Panc1 (cell line): ENCODE measurements at regions not wholly inside any gene's neighbourhood (a gene's known extent, or its start where the extent isn't known, plus 50 kb on each side); places are given as distances from the start of the nearest gene placed in this dataset.

Source experiments
- ATAC-seq: fragments of 200-7000 bp; cut with Tn5 transposase; 2 replicates; pipeline ENCODE4 v1.9.1; 2020; ENCODE audit warnings: mild to moderate bottlenecking, moderate library complexity
- BruUV-seq: library from RNA; stranded (reverse); fragments of 400-500 nt; replicated peaks from 2 replicates; lab custom pipeline; 2021; lab: Mats Ljungman, UMichigan
- CTCF ChIA-PET: fragments of 300-600 bp; sonication (Branson Sonifier 250); formaldehyde crosslinking; loops from one replicate; lab custom pipeline; 2022; ENCODE audit warnings: antibody characterized with exemption; lab: Charles Lee
- POLR2A ChIA-PET: fragments of 300-600 bp; sonication (Branson Sonifier 250); formaldehyde crosslinking; loops from one replicate; lab custom pipeline; 2022; ENCODE audit warnings: antibody characterized with exemption; lab: Charles Lee
- DNase-seq: peaks from one replicate; pipeline ENCODE4 v3.0.0-alpha.2; 2010; ENCODE audit warnings: low read depth, low spot score
- H3K27ac ChIP-seq: 2 replicates; pipeline ENCODE4 v1.5.1; 2011; ENCODE audit warnings: mild to moderate bottlenecking, low read length, inconsistent platforms
- H3K27me3 ChIP-seq: fragments of 200-500 bp; sonication (Bioruptor generic); 2 replicates; pipeline ENCODE4 v1.6.0; 2014; ENCODE audit warnings: low read length, inconsistent platforms; ENCODE audit not compliant: control insufficient read depth, insufficient read depth
- H3K36me3 ChIP-seq: fragments of 200-500 bp; sonication (Bioruptor generic); 2 replicates; pipeline ENCODE4 v1.5.1; 2014; ENCODE audit warnings: inconsistent platforms, mild to moderate bottlenecking, low read length, moderate library complexity; ENCODE audit not compliant: control insufficient read depth, insufficient read depth
- H3K4me1 ChIP-seq: 2 replicates; pipeline ENCODE4 v1.5.1; 2011; ENCODE audit warnings: inconsistent platforms, mild to moderate bottlenecking, low read length, moderate library complexity; ENCODE audit not compliant: control insufficient read depth, insufficient read depth
- H3K4me3 ChIP-seq, 2 experiments: 2 replicates each; pipeline ENCODE4 v1.5.1; 2011 to 2012; ENCODE audit warnings: low read depth in 2 of 2, low read length in 2 of 2, mild to moderate bottlenecking in 2 of 2, inconsistent platforms in 1 of 2, moderate library complexity in 1 of 2
- H3K9me3 ChIP-seq: fragments of 200-500 bp; sonication (Bioruptor generic); 2 replicates; pipeline ENCODE4 v1.5.1; 2014; ENCODE audit warnings: low read depth, mild to moderate bottlenecking, inconsistent platforms, low read length, moderate library complexity; ENCODE audit not compliant: control insufficient read depth, insufficient read depth
- POLR2AphosphoS5 ChIP-seq: IDR thresholded peaks from 2 replicates; pipeline ENCODE4 v1.6.1; 2012; ENCODE audit warnings: mild to moderate bottlenecking, low read depth, low read length, moderate library complexity
- SIN3A ChIP-seq: IDR thresholded peaks from 2 replicates; pipeline ENCODE4 v1.6.1; 2012; ENCODE audit warnings: low read depth, mild to moderate bottlenecking, low read length, moderate library complexity, borderline replicate concordance; ENCODE audit not compliant: insufficient read depth
- TCF7L2 ChIP-seq: IDR thresholded peaks from 2 replicates; pipeline ENCODE4 v1.6.1; 2011; ENCODE audit warnings: mild to moderate bottlenecking, low read depth, low read length, inconsistent platforms
- in situ Hi-C: cut with HindIII; loops from 2 replicates; pipeline ENCODE4 v1.10.0; 2016; ENCODE audit warnings: low sequenced_read_pairs, low pct_unique_long_range_greater_than_20kb
- intact Hi-C: fragments of 100-400 bp; cut with micrococcal nuclease; formaldehyde crosslinking; loops from one replicate; pipeline ENCODE4 v1.10.0; 2022; ENCODE audit not compliant: unreplicated experiment
- TF ChIP-seq, protein P1 (sequence below), 2 experiments: IDR thresholded peaks; 2 replicates each; pipeline ENCODE4 v1.6.1; 2011 to 2012; ENCODE audit warnings: low read depth in 2 of 2, control low read depth in 1 of 2, low read length in 1 of 2, mild to moderate bottlenecking in 1 of 2, moderate library complexity in 1 of 2; ENCODE audit not compliant: insufficient read depth in 1 of 2
- TF ChIP-seq, protein P2 (sequence below): fragments of 450-650 bp; IDR thresholded peaks from 2 replicates; pipeline ENCODE4 v1.5.1; 2017; ENCODE audit warnings: mild to moderate bottlenecking

DNA sequence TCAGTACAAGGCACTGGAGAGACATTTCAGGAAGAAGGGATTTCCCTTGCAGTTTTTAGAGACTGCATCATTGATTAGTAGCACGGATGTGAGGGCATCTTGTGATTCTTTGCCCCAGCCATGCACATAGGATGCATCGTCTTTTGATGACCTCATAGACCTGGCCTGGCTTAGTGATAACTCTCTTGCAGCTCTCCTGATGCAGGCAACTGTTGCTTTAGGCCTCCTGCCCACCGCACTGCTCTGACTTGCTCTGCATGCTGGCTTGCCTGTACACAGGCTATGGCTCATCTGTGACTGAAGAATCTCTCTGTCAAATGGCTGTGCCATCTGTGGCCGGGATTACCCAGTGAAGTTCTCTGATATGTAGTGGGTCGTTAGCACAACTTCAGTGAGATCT, 207.7 kb upstream of the PTCHD4 start:
- no peak overlapping the region for H3K4me3 ChIP-seq
- H3K9me3 ChIP-seq = no peaks in the 10 kb centered on the region; the same call in 1 of the 2 replicates
- no peaks in the 10 kb centered on the region for H3K4me1 ChIP-seq
- no TSS peak for BruUV-seq
- no peak for ATAC-seq
- no peak for DNase-seq
- CTCF ChIA-PET = no interaction called here
- H3K36me3 ChIP-seq = no peaks in the 10 kb centered on the region
- intact Hi-C loops (no loop called here), in situ Hi-C loops (no loop called here)
- no peak overlapping the region for H3K27ac ChIP-seq
- H3K27me3 ChIP-seq = no peaks in the 10 kb centered on the region
- TF ChIP-seq TCF7L2 = no peak
- no peak for TF ChIP-seq POLR2AphosphoS5
- TF ChIP-seq, protein P1, sequence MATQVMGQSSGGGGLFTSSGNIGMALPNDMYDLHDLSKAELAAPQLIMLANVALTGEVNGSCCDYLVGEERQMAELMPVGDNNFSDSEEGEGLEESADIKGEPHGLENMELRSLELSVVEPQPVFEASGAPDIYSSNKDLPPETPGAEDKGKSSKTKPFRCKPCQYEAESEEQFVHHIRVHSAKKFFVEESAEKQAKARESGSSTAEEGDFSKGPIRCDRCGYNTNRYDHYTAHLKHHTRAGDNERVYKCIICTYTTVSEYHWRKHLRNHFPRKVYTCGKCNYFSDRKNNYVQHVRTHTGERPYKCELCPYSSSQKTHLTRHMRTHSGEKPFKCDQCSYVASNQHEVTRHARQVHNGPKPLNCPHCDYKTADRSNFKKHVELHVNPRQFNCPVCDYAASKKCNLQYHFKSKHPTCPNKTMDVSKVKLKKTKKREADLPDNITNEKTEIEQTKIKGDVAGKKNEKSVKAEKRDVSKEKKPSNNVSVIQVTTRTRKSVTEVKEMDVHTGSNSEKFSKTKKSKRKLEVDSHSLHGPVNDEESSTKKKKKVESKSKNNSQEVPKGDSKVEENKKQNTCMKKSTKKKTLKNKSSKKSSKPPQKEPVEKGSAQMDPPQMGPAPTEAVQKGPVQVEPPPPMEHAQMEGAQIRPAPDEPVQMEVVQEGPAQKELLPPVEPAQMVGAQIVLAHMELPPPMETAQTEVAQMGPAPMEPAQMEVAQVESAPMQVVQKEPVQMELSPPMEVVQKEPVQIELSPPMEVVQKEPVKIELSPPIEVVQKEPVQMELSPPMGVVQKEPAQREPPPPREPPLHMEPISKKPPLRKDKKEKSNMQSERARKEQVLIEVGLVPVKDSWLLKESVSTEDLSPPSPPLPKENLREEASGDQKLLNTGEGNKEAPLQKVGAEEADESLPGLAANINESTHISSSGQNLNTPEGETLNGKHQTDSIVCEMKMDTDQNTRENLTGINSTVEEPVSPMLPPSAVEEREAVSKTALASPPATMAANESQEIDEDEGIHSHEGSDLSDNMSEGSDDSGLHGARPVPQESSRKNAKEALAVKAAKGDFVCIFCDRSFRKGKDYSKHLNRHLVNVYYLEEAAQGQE (IDR thresholded peaks at IDR 0.05; ENCODE audit: insufficient read depth in 1 of 2, low read depth in 2 of 2, low read length in 1 of 2) = no peak
- TF ChIP-seq, protein P2, sequence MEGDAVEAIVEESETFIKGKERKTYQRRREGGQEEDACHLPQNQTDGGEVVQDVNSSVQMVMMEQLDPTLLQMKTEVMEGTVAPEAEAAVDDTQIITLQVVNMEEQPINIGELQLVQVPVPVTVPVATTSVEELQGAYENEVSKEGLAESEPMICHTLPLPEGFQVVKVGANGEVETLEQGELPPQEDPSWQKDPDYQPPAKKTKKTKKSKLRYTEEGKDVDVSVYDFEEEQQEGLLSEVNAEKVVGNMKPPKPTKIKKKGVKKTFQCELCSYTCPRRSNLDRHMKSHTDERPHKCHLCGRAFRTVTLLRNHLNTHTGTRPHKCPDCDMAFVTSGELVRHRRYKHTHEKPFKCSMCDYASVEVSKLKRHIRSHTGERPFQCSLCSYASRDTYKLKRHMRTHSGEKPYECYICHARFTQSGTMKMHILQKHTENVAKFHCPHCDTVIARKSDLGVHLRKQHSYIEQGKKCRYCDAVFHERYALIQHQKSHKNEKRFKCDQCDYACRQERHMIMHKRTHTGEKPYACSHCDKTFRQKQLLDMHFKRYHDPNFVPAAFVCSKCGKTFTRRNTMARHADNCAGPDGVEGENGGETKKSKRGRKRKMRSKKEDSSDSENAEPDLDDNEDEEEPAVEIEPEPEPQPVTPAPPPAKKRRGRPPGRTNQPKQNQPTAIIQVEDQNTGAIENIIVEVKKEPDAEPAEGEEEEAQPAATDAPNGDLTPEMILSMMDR = no peak
- no peak for TF ChIP-seq SIN3A
- POLR2A ChIA-PET = interaction anchor here (0.6 kb wide), 1 partner anchor 802 kb away, joined by 4 read pairs; no protein-coding TSS in a partner anchor

DNA sequence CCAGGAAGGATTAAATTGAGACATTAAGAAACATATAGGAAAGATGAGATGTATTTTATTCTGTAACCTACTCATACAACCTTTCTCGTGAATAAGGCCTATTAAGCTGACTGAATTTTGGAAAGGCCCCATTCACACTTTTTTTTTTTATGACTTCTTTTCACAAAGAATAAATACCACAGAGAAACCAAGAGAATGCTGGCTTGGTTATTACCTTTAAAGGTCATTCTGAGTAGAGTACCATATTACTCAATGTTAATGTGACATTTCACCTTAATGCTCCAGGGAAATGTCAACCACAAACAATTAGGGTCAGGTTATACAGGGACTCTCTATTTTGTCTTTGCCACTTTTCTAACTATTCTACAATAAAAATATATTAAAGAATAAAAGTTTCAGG, 204.9 kb upstream of the PTCHD4 start:
- no peaks in the 10 kb centered on the region for H3K9me3 ChIP-seq
- no peak overlapping the region for H3K27ac ChIP-seq
- H3K27me3 ChIP-seq = no peaks in the 10 kb centered on the region
- no peaks in the 10 kb centered on the region for H3K4me1 ChIP-seq
- no peak for DNase-seq
- no TSS peak for BruUV-seq
- ChIA-PET POLR2A (no interaction called here), CTCF (no interaction called here)
- no peak for TF ChIP-seq SIN3A
- no peak for TF ChIP-seq TCF7L2
- TF ChIP-seq, protein P1 (IDR thresholded peaks at IDR 0.05; ENCODE audit: insufficient read depth in 1 of 2, low read depth in 2 of 2, low read length in 1 of 2) = no peak
- TF ChIP-seq POLR2AphosphoS5 = no peak
- TF ChIP-seq, protein P2 = no peak
- no peaks in the 10 kb centered on the region for H3K36me3 ChIP-seq
- intact Hi-C loops = no loop called here
- in situ Hi-C loops = no loop called here
- H3K4me3 ChIP-seq = no peak overlapping the region
- no peak for ATAC-seq
